Fibroblast of upper back skin (primary cell): ENCODE measurements at regions not wholly inside any gene's neighbourhood (a gene's known extent, or its start where the extent isn't known, plus 50 kb on each side); places are given as distances from the start of the nearest gene placed in this dataset.
"Not testable (repeated sequence)": the region's sequence is repeated elsewhere in the genome, so short reads cannot be mapped to it uniquely, and the experiment has no call there.

ENCODE experiments used
- DNase-seq: peaks from one replicate; pipeline ENCODE4 v3.0.0-alpha.2; 2013

- DNase-seq: no peak
Measured at GRCh38 chr7:125444864-125445263, 515.2 kb upstream of the POT1 start.

- no peak for DNase-seq
Measured at GRCh38 chr7:125436220-125436619, 506.6 kb upstream of the POT1 start.

GRCh38 chr7:125431349-125431748 is 501.7 kb upstream of the POT1 start:
- no peak for DNase-seq

GRCh38 chr7:125430013-125430412 is 500.4 kb upstream of the POT1 start:
- DNase-seq: no peak

GRCh38 chr7:125427676-125428075 is 498.1 kb upstream of the POT1 start:
- no peak for DNase-seq

GRCh38 chr7:125425506-125425905 is 495.9 kb upstream of the POT1 start:
- DNase-seq: no peak

- no peak for DNase-seq
Measured at GRCh38 chr7:125424721-125425120, 495.1 kb upstream of the POT1 start.

GRCh38 chr7:125423458-125424155 is 494.0 kb upstream of the POT1 start:
- peak; percentile 26 for DNase-seq

GRCh38 chr7:125421407-125421806 is 491.8 kb upstream of the POT1 start:
- DNase-seq: not testable (repeated sequence)

GRCh38 chr7:125412890-125413665 is 483.5 kb upstream of the POT1 start:
- no peak for DNase-seq

- no peak for DNase-seq
Measured at GRCh38 chr7:125409921-125410320, 480.3 kb upstream of the POT1 start.

GRCh38 chr7:125406111-125406510 is 476.5 kb upstream of the POT1 start:
- no peak for DNase-seq

GRCh38 chr7:125399408-125399807 is 469.8 kb upstream of the POT1 start:
- DNase-seq: no peak

- DNase-seq: no peak
Measured at GRCh38 chr7:125396466-125397151, 467.0 kb upstream of the POT1 start.

GRCh38 chr7:125391921-125392320 is 462.3 kb upstream of the POT1 start:
- no peak for DNase-seq

GRCh38 chr7:125390981-125391380 is 461.4 kb upstream of the POT1 start:
- no peak for DNase-seq

GRCh38 chr7:125386211-125386610 is 456.6 kb upstream of the POT1 start:
- DNase-seq: no peak

- DNase-seq: no peak
Measured at GRCh38 chr7:125383324-125383723, 453.7 kb upstream of the POT1 start.

GRCh38 chr7:125382401-125382800 is 452.8 kb upstream of the POT1 start:
- no peak for DNase-seq

GRCh38 chr7:125375942-125376341 is 446.3 kb upstream of the POT1 start:
- no peak for DNase-seq

GRCh38 chr7:125370502-125370901 is 440.9 kb upstream of the POT1 start:
- DNase-seq: no peak

- peak; percentile 63 for DNase-seq
Measured at GRCh38 chr7:125363873-125364272, 434.2 kb upstream of the POT1 start.

- DNase-seq: no peak
Measured at GRCh38 chr7:125358551-125359167, 429.0 kb upstream of the POT1 start.
